ENCODE measurements at regions not wholly inside any gene's neighbourhood (a gene's known extent, or its start where the extent isn't known, plus 50 kb on each side); places are given as distances from the start of the nearest gene placed in this dataset.
"Not testable (repeated sequence)": the region's sequence is repeated elsewhere in the genome, so short reads cannot be mapped to it uniquely, and the experiment has no call there.

GRCh38 chr4:99735822-99736221, 78.2 kb upstream of the C4orf54 start:
- Histone ChIP-seq H3K9me3 (no peaks in the 10 kb centered on the region), H3K4me3 (no peak overlapping the region), H3K4me1 (no peaks in the 10 kb centered on the region), H3K36me3 (no peaks in the 10 kb centered on the region), H3K9ac (ENCODE audit: low read depth in 2 of 2, low read length in 2 of 2) (no peak overlapping the region), H3K27ac (no peak overlapping the region), H3K27me3 (no peaks in the 10 kb centered on the region)
- intact Hi-C loops (cut with DNase I) = no loop called here
- TF ChIP-seq CTCF (IDR thresholded peaks at IDR 0.05) = no peak
- no peak for DNase-seq

GRCh38 chr4:99734583-99735322, 77.1 kb upstream of the C4orf54 start:
- Histone ChIP-seq H3K27ac (no peak overlapping the region), H3K9me3 (no peaks in the 10 kb centered on the region), H3K27me3 (no peaks in the 10 kb centered on the region), H3K36me3 (no peaks in the 10 kb centered on the region), H3K4me3 (no peak overlapping the region), H3K4me1 (no peaks in the 10 kb centered on the region), H3K9ac (ENCODE audit: low read depth in 2 of 2, low read length in 2 of 2) (no peak overlapping the region)
- intact Hi-C loops (cut with DNase I) = no loop called here
- DNase-seq = no peak
- no peak for TF ChIP-seq CTCF (IDR thresholded peaks at IDR 0.05)

GRCh38 chr4:99733455-99733854, 75.8 kb upstream of the C4orf54 start:
- H3K4me1 ChIP-seq; H3K9me3 ChIP-seq; H3K9ac ChIP-seq (ENCODE audit: low read depth in 2 of 2, low read length in 2 of 2); H3K27me3 ChIP-seq; DNase-seq; H3K36me3 ChIP-seq; intact Hi-C loops (cut with DNase I); H3K27ac ChIP-seq; H3K4me3 ChIP-seq: not testable (repeated sequence)

GRCh38 chr4:99729186-99729585, 71.6 kb upstream of the C4orf54 start:
- no peak for TF ChIP-seq CTCF (IDR thresholded peaks at IDR 0.05)
- no peaks in the 10 kb centered on the region for H3K9me3 ChIP-seq
- no peaks in the 10 kb centered on the region for H3K4me1 ChIP-seq
- no peaks in the 10 kb centered on the region for H3K36me3 ChIP-seq
- no peak for DNase-seq
- no peaks in the 10 kb centered on the region for H3K27me3 ChIP-seq
- H3K9ac ChIP-seq (ENCODE audit: low read depth in 2 of 2, low read length in 2 of 2) = no peak overlapping the region
- no peak overlapping the region for H3K27ac ChIP-seq
- H3K4me3 ChIP-seq = no peak overlapping the region
- intact Hi-C loops (cut with DNase I) = no loop called here

- H3K27me3 ChIP-seq = no peaks in the 10 kb centered on the region
- TF ChIP-seq CTCF (IDR thresholded peaks at IDR 0.05) = no peak
- intact Hi-C loops (cut with DNase I) = no loop called here
Measured at GRCh38 chr4:99724067-99724466, 66.4 kb upstream of the C4orf54 start.

GRCh38 chr4:99723612-99724011, 66.0 kb upstream of the C4orf54 start:
- TF ChIP-seq CTCF (IDR thresholded peaks at IDR 0.05) = no peak
- no peaks in the 10 kb centered on the region for H3K9me3 ChIP-seq
- intact Hi-C loops (cut with DNase I) = no loop called here
- peak overlapping the region; percentile 38 for H3K27ac ChIP-seq
- H3K9ac ChIP-seq (ENCODE audit: low read depth in 2 of 2, low read length in 2 of 2) = no peak overlapping the region
- H3K4me1 ChIP-seq = peaks cover 4% of the 10 kb centered on the region
- DNase-seq = peak; percentile 54
- no peaks in the 10 kb centered on the region for H3K27me3 ChIP-seq
- H3K36me3 ChIP-seq = no peaks in the 10 kb centered on the region
- H3K4me3 ChIP-seq = no peak overlapping the region

More at GRCh38 chr4:99724067-99724466, 66.4 kb upstream of the C4orf54 start:
- Histone ChIP-seq H3K27ac (peak overlapping the region; percentile 38), H3K36me3 (no peaks in the 10 kb centered on the region), H3K4me3 (no peak overlapping the region), H3K4me1 (peaks cover 4% of the 10 kb centered on the region), H3K9me3 (no peaks in the 10 kb centered on the region), H3K9ac (ENCODE audit: low read depth in 2 of 2, low read length in 2 of 2) (no peak overlapping the region)
- no peak for DNase-seq
